ENCODE measurements at regions not wholly inside any gene's neighbourhood (a gene's known extent, or its start where the extent isn't known, plus 50 kb on each side); places are given as distances from the start of the nearest gene placed in this dataset.
"Not testable (repeated sequence)": the region's sequence is repeated elsewhere in the genome, so short reads cannot be mapped to it uniquely, and the experiment has no call there.

- H3K27me3 ChIP-seq (ENCODE audit: control insufficient read depth, insufficient read depth, low read length): peaks cover 2% of the 10 kb centered on the region
- H3K9me3 ChIP-seq (replicated peaks; ENCODE audit: low read length): no peaks in the 10 kb centered on the region
Observed at GRCh38 chr15:79492065-79492464, 59.9 kb downstream of the MINAR1 start.

DNA sequence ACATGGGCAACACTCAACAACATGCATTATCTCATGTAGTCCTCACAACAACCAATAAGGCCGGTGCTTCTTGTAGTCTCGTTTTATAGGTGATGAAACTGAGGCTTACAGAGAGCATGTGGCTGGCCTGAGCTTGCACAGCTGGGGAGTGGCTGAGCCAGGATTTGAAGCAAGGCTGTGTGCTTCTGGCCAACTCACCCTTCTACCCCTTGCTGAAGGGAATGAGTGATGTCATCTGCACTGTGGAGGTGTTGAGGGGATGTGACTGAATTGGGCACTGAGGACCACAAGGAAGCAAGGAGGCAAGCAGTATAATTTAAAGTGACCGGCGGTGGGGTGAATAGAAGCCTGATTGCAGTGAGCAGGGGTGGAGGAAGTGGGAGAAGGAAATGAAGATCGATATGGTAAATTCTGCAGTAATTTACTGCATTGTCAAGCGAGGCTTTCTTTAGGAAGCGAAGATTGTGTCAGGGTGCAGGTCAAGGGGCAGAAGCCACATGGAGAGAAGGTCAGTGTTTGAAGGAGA lies 62.3 kb downstream of the MINAR1 start:
- Histone ChIP-seq H3K4me1 (ENCODE audit: control insufficient read depth, insufficient read depth, low read length) (no peaks in the 10 kb centered on the region), H3K4me3 (ENCODE audit: low read length) (no peak overlapping the region), H3K9me3 (replicated peaks; ENCODE audit: low read length) (no peaks in the 10 kb centered on the region), H3K9ac (ENCODE audit: low read depth, low read length) (no peak overlapping the region), H3K36me3 (ENCODE audit: insufficient read depth, low read length) (no peaks in the 10 kb centered on the region), H3K27me3 (ENCODE audit: control insufficient read depth, insufficient read depth, low read length) (peaks cover 7% of the 10 kb centered on the region), H3K4me2 (ENCODE audit: low read length) (no peak overlapping the region)

More at GRCh38 chr15:79492065-79492464, 59.9 kb downstream of the MINAR1 start:
- H3K36me3 ChIP-seq (ENCODE audit: insufficient read depth, low read length): no peaks in the 10 kb centered on the region
- H3K4me1 ChIP-seq (ENCODE audit: control insufficient read depth, insufficient read depth, low read length): no peaks in the 10 kb centered on the region
- no peak overlapping the region for H3K4me3 ChIP-seq (ENCODE audit: low read length)
- H3K4me2 ChIP-seq (ENCODE audit: low read length): no peak overlapping the region
- H3K9ac ChIP-seq (ENCODE audit: low read depth, low read length): no peak overlapping the region

GRCh38 chr15:79494963-79495755 lies 63.0 kb downstream of the MINAR1 start:
- H3K36me3 ChIP-seq (ENCODE audit: insufficient read depth, low read length): no peaks in the 10 kb centered on the region
- no peak overlapping the region for H3K9ac ChIP-seq (ENCODE audit: low read depth, low read length)
- H3K4me2 ChIP-seq (ENCODE audit: low read length): no peak overlapping the region
- no peaks in the 10 kb centered on the region for H3K9me3 ChIP-seq (replicated peaks; ENCODE audit: low read length)
- peaks cover 8% of the 10 kb centered on the region for H3K27me3 ChIP-seq (ENCODE audit: control insufficient read depth, insufficient read depth, low read length)
- no peaks in the 10 kb centered on the region for H3K4me1 ChIP-seq (ENCODE audit: control insufficient read depth, insufficient read depth, low read length)
- no peak overlapping the region for H3K4me3 ChIP-seq (ENCODE audit: low read length)

DNA sequence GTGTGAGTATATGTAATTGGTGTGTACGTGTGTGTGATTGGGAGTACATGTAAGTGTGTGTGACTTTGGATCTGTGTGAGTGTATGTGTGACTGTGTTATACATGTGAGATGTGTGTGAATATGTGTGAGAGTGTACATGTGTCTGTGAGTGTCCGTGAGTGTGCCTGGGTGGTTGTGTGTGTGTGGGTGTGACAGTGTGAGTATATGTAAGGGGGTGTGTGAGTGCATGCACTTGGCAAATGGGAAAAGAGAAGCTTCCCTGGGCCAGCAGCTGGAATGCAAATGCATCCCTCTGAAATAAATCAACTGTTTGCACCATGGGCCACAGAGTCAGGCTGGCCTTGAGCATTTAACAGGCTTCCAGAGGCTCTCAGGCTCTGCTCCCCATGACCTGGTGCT lies 63.6 kb downstream of the MINAR1 start:
- Histone ChIP-seq H3K27me3 (ENCODE audit: control insufficient read depth, insufficient read depth, low read length) (peaks cover 8% of the 10 kb centered on the region), H3K9me3 (replicated peaks; ENCODE audit: low read length) (no peaks in the 10 kb centered on the region), H3K36me3 (ENCODE audit: insufficient read depth, low read length) (no peaks in the 10 kb centered on the region), H3K9ac (ENCODE audit: low read depth, low read length) (no peak overlapping the region), H3K4me1 (ENCODE audit: control insufficient read depth, insufficient read depth, low read length) (no peaks in the 10 kb centered on the region), H3K4me2 (ENCODE audit: low read length) (no peak overlapping the region), H3K4me3 (ENCODE audit: low read length) (no peak overlapping the region)

- Histone ChIP-seq H3K27me3 (ENCODE audit: control insufficient read depth, insufficient read depth, low read length) (peaks cover 8% of the 10 kb centered on the region), H3K9ac (ENCODE audit: low read depth, low read length) (no peak overlapping the region), H3K36me3 (ENCODE audit: insufficient read depth, low read length) (no peaks in the 10 kb centered on the region), H3K4me2 (ENCODE audit: low read length) (no peak overlapping the region), H3K9me3 (replicated peaks; ENCODE audit: low read length) (no peaks in the 10 kb centered on the region), H3K4me3 (ENCODE audit: low read length) (no peak overlapping the region), H3K4me1 (ENCODE audit: control insufficient read depth, insufficient read depth, low read length) (no peaks in the 10 kb centered on the region)
Observed at GRCh38 chr15:79496838-79497237, 64.7 kb downstream of the MINAR1 start.

DNA sequence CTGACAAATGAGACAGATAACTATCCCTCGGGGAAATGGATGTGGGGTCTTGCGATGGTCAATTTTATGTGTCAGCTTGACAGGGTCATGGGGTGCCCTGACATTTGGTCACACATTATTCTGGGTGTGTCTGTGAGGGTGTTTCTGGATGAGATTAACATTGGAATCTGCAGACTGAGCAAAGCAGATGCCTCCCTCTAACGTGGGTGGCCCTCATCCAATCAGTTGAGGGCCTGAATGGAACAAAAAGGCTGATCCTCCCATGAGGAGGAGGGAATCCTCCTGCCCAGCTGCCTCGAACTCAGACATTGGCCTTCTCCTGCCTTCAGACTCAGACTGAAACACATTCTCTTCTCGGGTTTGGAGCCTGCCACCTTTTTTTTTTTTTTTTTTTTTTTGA lies 69.0 kb downstream of the MINAR1 start:
- Histone ChIP-seq H3K9me3 (replicated peaks; ENCODE audit: low read length) (no peaks in the 10 kb centered on the region), H3K4me3 (ENCODE audit: low read length) (no peak overlapping the region), H3K4me1 (ENCODE audit: control insufficient read depth, insufficient read depth, low read length) (no peaks in the 10 kb centered on the region), H3K9ac (ENCODE audit: low read depth, low read length) (no peak overlapping the region), H3K27me3 (ENCODE audit: control insufficient read depth, insufficient read depth, low read length) (peaks cover 6% of the 10 kb centered on the region), H3K4me2 (ENCODE audit: low read length) (no peak overlapping the region), H3K36me3 (ENCODE audit: insufficient read depth, low read length) (no peaks in the 10 kb centered on the region)

DNA sequence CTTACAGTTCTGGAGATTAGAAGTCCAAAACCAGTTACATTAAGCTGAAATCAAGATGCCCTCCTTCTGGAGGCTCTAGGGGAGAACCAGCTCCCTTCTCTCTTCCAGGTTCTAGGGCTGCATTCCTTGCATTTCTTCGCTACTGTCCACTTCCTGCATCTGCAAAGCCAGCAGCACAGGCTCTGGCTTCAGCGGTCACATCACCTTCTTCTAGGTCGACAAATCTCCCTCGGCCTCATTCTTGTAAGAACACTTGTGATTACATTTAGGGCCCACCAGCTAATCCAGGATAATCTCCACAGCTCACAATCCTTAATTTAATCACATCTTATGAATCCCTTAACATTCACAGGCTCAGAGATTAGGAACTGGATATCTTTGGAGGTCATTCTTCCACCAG lies 73.8 kb downstream of the MINAR1 start:
- Histone ChIP-seq H3K9ac (ENCODE audit: low read depth, low read length) (no peak overlapping the region), H3K9me3 (replicated peaks; ENCODE audit: low read length) (no peaks in the 10 kb centered on the region), H3K4me1 (ENCODE audit: control insufficient read depth, insufficient read depth, low read length) (no peaks in the 10 kb centered on the region), H3K4me3 (ENCODE audit: low read length) (no peak overlapping the region), H3K36me3 (ENCODE audit: insufficient read depth, low read length) (no peaks in the 10 kb centered on the region), H3K27me3 (ENCODE audit: control insufficient read depth, insufficient read depth, low read length) (peaks cover 14% of the 10 kb centered on the region), H3K4me2 (ENCODE audit: low read length) (no peak overlapping the region)

DNA sequence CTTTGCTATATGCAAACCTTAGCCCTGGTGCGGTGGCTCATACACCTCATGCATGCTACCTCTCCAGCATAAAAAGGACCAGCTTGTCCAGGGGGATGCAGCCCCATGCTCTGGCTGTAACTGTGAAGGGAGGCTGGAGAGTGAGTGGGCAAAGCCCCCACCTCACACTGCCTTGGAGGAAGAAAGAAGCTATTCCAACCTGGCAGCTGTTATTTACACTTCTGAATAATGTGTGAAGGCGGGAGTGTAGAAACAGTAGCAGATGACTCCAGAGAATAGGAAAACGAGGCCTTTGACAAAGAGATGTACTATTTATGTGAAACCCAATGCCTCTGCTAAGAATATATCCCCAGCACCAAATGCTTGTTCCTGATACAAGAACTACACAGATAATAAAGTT lies 80.7 kb downstream of the MINAR1 start:
- not testable (repeated sequence) for H3K9me3 ChIP-seq (replicated peaks; ENCODE audit: low read length); H3K4me1 ChIP-seq (ENCODE audit: control insufficient read depth, insufficient read depth, low read length); H3K4me2 ChIP-seq (ENCODE audit: low read length); H3K4me3 ChIP-seq (ENCODE audit: low read length); H3K9ac ChIP-seq (ENCODE audit: low read depth, low read length); H3K36me3 ChIP-seq (ENCODE audit: insufficient read depth, low read length)
- peaks cover 11% of the 10 kb centered on the region for H3K27me3 ChIP-seq (ENCODE audit: control insufficient read depth, insufficient read depth, low read length)

- Histone ChIP-seq H3K9ac (ENCODE audit: low read depth, low read length) (no peak overlapping the region), H3K4me1 (ENCODE audit: control insufficient read depth, insufficient read depth, low read length) (no peaks in the 10 kb centered on the region), H3K27me3 (ENCODE audit: control insufficient read depth, insufficient read depth, low read length) (peaks cover 15% of the 10 kb centered on the region)
Observed at GRCh38 chr15:79513417-79513816, 81.3 kb downstream of the MINAR1 start.

GRCh38 chr15:79513940-79514339 lies 81.8 kb downstream of the MINAR1 start:
- H3K4me2 ChIP-seq (ENCODE audit: low read length): no peak overlapping the region
- H3K36me3 ChIP-seq (ENCODE audit: insufficient read depth, low read length): no peaks in the 10 kb centered on the region
- no peaks in the 10 kb centered on the region for H3K4me1 ChIP-seq (ENCODE audit: control insufficient read depth, insufficient read depth, low read length)
- no peak overlapping the region for H3K9ac ChIP-seq (ENCODE audit: low read depth, low read length)
- H3K9me3 ChIP-seq (replicated peaks; ENCODE audit: low read length): no peaks in the 10 kb centered on the region
- no peak overlapping the region for H3K4me3 ChIP-seq (ENCODE audit: low read length)
- H3K27me3 ChIP-seq (ENCODE audit: control insufficient read depth, insufficient read depth, low read length): peaks cover 15% of the 10 kb centered on the region

More at GRCh38 chr15:79513417-79513816, 81.3 kb downstream of the MINAR1 start:
- no peak overlapping the region for H3K4me2 ChIP-seq (ENCODE audit: low read length)
- no peaks in the 10 kb centered on the region for H3K36me3 ChIP-seq (ENCODE audit: insufficient read depth, low read length)
- no peak overlapping the region for H3K4me3 ChIP-seq (ENCODE audit: low read length)
- no peaks in the 10 kb centered on the region for H3K9me3 ChIP-seq (replicated peaks; ENCODE audit: low read length)

DNA sequence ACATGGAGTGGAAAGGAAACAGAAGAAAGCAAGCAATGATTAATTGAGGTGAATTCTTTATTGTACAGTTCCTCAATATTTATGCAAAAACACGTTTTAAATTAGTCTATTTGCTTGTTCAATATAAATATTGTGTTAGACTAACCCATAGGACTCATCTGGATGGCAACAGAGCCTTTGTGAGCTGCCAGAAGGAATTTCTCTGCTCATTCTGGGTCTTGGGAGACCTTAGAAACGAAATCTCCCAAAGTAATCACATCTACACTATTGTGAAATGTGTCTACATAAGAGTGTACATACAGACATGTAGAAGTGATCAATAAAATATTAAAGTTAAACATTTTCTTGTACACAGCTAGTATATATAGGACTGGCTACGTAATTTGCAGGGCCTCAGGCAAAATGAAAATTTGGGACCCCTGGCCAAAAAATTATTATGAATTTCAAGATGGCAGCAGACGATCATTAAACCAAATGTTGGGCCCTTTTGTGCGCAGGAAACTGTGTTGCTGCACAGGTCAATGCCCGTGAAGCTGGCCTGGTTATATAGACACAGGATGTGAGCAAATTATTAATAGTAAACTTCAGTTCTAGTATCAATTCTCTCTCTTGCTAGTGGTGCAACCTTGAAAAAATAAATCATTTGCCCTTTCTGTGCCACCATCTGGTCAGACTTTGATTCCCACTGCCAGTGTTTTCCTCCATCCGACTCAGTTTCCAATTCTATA lies 83.3 kb downstream of the MINAR1 start:
- H3K4me2 ChIP-seq (ENCODE audit: low read length): no peak overlapping the region
- H3K9ac ChIP-seq (ENCODE audit: low read depth, low read length): no peak overlapping the region
- no peaks in the 10 kb centered on the region for H3K9me3 ChIP-seq (replicated peaks; ENCODE audit: low read length)
- peaks cover 12% of the 10 kb centered on the region for H3K27me3 ChIP-seq (ENCODE audit: control insufficient read depth, insufficient read depth, low read length)
- no peaks in the 10 kb centered on the region for H3K4me1 ChIP-seq (ENCODE audit: control insufficient read depth, insufficient read depth, low read length)
- no peak overlapping the region for H3K4me3 ChIP-seq (ENCODE audit: low read length)
- no peaks in the 10 kb centered on the region for H3K36me3 ChIP-seq (ENCODE audit: insufficient read depth, low read length)

Data from skeletal muscle satellite cell (primary cell).